ENCODE measurements at regions not wholly inside any gene's neighbourhood (a gene's known extent, or its start where the extent isn't known, plus 50 kb on each side); places are given as distances from the start of the nearest gene placed in this dataset.
"Not testable (repeated sequence)": the region's sequence is repeated elsewhere in the genome, so short reads cannot be mapped to it uniquely, and the experiment has no call there.

DNA sequence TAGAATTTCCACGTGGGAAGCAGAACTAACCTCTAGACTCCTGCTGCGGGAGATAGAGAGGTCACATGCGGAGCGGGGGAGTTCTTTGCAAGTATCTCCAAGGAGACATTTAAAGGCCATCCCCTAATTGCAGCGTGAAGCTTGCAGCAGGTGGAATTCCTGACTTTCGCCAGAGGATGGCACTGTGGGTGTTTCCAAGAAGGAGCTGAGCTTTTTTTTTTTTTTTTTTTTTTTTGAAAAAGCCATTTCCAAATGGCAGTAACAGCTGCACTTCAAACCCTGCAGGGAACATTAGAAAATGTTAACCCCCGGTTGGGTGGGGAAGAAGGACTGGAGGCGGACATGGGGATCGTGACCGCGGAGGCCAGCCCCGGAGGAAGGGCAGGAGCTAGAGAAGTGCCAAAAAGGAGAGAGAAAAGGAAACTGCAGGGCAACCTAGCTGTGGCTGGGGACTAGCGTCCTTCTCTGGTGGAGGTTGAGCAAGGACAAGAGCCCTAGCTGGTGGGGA is 487.7 kb downstream of the TYW1 start:
- DNase-seq, result peak; percentile 74

DNA sequence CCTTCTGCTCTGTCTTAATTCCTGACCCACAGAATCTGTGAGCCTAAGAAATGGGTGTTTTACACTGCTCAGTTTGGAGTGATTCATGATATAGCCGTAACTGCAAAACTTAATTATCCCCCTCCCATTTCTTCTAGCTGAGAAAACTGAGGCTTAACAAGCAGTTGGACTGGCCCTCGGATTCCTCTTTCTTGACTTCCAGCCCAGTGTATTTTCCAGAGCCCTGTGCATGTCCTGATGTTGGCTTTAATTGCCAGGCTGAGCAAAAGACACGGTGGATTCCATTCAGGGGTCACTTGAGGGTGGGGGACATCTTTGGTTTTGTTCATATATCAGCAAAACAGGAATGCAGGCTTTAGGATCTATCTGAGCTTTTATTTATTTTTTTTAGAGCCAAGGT is 489.8 kb downstream of the TYW1 start:
- DNase-seq, result no peak

DNA sequence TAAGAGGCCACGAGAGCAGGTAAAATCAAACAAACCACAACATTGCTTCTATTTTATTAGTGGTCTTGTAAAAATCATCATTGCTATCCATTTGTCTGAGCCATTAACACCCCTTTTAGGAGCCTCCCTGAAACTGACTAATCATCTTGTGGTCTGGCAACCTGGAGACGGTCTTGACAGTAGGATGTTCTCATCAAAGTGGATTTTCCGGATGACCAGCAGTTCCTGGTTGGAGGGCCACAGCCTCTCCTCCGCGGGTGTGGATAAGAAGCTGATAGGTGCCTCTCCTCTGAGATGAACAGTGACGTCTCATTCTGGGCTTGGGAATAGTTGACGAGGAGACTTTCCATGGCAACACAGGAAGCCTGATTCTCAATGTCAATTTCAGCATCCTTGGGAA is 490.7 kb downstream of the TYW1 start:
- DNase-seq, result no peak

DNA sequence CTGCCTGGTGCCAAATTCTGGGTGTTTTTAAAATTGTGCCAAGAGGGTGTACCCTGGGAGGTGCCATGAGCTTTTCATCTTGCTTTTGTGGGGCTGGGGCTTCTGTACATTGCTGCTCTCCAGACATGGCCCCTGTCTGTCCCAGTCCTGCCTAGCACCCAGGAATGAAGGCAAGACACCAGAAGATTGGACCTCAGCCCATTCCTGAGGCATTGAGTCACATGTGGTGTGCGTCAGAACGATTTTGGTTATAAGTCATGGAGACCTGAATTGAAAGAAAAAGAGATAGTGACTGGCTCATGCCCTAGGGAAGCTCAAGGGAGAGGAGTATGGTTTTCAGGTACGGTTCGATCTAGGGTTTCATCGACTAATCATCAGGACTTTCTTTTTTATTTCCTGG is 493.2 kb downstream of the TYW1 start:
- no peak for DNase-seq

DNA sequence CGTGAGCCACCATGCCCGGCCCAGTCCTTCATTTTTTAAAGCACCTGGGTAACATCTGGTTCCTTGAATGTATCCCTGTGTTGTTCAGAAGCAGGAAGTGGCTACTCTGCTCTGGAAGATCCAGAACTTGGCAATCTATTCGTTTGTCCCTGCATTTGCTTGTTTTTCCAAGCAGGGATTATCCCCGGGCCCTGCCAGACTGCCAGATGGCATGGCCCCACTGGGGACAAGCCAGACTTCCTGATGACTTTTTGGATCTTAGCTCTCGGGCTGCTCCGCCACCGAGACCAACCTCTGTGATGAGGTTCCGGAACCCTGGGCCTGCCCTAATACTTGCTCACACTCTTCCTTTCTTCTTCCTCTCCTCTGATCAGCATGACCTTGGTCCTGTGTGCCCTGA is 496.7 kb downstream of the TYW1 start:
- no peak for DNase-seq

DNA sequence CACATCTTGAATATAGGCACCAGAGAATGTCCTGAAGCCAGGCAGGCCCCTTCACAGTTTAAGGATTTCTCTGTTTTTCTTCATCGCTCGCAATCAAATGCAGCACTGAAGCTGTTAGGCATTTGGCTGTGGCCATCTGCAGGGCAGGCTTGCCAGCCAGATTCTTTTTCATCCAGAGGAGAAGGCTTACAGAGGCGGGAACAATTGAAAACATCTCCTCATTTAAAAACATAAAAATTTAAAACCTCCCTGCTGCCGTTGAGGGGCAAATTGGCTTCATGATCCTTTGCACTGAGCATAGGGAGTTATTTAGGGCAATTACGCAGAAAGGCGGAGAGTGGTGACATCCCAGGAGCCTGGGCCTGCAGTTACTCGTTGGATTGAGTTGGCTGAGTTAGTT is 500.0 kb downstream of the TYW1 start:
- DNase-seq, result no peak

DNA sequence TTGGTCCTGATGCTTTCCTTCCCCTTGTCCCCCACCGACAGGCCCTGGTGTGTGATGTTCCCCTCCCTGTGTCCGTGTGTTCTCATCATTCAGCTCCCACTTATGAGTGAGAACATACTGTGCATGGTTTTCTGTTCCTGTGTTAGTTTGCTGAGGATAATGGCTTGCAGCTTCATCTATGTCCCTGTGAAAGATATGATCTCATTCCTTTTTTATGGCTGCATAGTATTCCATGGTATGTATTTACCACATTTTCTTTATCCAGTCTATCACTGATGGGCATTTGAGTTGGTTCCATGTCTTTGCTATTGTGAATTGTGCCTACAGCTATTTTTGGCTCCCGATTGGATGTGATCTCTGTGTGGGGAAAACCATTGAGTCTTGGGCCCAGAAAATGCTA is 501.3 kb downstream of the TYW1 start:
- DNase-seq, result not testable (repeated sequence)

DNA sequence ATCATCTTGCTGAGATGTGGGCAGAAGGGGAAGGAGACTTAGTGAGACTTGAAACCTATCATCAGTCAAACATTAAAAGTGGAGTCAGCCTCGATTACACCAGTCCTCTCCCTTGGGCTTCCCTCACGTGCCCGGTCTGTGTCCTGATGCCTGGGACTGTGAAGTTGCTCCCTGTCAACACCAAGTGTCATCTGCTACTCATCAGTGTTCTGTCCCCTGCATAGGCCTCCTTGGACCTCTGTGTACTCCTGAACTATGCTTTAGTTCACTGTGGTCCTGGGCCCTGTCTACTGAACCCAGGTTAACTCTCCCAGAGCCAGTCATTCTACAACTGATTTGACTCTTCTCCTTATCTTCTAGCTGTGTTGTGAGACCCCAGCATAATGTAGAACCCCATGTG is 506.3 kb downstream of the TYW1 start:
- no peak for DNase-seq

DNA sequence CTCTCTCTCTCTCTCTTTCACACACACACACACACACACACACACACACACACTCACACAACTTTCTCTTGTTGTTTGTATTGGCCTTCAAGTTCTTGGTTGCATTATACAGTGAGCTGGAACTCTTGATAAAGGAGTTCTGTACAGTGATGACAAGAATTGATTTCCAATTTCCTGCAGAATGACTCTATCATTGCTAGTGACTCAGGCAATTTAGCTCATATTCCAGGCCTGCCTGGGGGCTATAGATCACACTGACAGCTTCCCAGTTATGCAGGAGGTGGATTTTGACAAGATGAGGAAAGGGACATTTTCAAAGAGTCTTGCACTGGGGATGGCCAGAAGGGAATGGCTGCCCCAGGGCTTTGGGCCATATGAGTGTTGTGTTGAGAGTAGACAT is 508.8 kb downstream of the TYW1 start:
- no peak for DNase-seq

DNA sequence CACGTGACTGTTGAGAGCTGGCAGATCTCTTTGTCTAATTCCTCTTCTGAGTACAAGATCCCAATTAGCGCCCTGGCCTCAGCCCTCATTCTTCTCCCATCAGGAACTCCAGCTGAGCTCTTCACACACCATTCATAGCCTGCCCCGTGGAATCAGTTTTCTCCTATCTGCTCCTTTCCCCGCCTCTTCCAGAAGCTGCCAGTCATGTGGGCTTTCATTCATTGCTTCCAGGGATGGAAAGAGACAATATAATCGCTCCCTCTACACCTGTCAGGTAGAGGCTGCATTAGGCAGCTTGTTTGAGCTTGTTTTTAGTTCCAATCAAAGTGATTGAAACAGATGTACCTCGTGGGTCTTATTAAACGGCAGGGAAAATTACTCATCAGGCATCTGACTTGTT is 515.8 kb downstream of the TYW1 start:
- no peak for DNase-seq

DNA sequence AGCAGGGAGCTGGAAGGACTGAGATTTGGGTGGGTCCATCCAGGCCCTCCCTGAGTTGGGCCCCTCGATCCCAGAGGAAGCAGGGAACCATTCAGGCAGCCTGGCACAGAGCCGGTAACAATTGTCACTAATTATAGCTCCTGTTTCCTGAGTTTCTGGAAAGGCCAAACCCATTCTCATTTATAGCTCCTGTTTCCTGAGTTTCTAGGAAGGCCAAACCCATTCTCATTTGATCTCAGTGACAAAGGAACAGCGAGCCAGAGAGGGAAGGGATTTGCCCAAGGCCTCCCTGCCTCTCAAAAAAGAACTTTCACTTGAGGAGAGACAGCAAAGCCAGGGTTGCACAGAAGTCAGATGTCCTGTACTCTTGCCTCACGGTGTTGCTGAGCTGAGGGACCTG is 521.9 kb downstream of the TYW1 start:
- DNase-seq, result no peak

DNA sequence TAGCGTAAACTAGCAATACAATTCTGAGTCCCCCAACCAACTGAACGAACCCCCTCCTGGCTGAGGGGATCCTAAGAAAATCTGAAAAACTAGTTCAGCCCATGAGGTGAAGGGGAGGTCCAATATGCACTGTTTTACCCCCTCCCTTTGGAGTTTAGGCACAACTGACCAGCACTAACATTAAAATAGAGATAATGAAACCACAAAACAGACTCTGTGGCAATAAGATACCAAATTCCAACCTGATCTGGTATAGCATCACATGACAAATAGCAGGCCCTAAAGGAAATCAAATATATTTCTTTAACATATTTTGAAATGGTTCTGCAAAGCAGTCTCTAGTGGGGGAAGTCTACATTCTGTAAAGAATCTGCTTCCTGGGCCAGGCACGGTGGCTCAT is 522.5 kb downstream of the TYW1 start:
- no peak for DNase-seq

DNA sequence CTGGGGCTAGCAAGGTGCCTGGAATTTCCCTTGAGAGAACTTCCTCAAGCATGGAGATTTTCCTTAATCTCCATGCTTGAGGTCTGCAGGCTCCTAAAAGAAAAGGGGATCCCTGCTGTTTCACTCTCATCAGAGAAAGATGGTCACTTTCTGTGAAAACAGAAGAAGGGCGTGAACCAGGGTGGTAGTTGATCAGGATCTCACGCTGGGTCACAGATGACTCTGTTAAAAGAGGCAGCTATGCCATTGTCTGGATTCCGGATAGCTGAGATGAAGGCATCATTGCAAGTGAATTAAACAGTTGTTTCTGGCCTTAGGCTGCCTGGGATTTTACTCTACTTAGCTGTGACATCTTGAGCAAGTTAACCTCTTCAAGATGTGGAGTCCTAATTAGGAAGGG is 525.9 kb downstream of the TYW1 start:
- no peak for DNase-seq

DNA sequence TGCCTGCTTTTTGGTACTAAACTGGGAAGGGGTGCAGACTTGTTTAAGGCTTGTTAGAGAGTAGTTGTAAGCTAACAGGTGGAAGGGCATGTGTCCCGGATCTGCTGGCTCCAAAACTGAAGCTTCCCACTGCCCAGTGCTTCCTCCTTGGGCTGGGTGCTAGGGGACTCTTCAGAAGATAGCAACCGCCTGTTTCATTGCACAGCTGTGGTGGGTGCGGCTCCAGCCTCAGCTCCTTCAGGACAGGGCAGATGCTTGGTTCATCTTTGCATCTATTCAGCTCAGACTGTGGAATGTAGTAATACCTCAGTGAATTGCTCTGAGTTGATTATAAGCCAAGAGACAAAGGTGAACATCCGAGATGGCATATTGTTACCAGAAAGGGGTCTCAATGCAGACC is 527.1 kb downstream of the TYW1 start:
- DNase-seq, result no peak

DNA sequence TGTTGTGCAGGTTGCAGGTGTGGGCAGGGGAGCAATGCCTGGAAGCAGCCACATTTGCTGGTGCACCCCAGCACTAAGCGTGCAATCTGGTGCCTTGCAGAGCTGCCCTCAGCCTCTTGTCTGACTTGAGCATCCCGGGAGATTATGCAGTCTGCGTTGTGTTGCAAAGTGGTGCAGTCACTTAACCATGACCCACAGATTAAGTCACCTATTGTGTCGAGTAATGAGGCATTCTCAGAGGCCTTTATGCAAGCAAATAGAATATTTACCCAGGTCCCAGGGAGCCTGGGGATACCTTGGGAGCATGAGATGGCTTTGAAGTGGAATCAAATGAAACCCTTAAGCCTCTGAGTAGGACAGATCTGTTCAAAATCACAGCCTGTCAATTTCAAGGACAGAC is 529.0 kb downstream of the TYW1 start:
- DNase-seq, result peak; percentile 16

DNA sequence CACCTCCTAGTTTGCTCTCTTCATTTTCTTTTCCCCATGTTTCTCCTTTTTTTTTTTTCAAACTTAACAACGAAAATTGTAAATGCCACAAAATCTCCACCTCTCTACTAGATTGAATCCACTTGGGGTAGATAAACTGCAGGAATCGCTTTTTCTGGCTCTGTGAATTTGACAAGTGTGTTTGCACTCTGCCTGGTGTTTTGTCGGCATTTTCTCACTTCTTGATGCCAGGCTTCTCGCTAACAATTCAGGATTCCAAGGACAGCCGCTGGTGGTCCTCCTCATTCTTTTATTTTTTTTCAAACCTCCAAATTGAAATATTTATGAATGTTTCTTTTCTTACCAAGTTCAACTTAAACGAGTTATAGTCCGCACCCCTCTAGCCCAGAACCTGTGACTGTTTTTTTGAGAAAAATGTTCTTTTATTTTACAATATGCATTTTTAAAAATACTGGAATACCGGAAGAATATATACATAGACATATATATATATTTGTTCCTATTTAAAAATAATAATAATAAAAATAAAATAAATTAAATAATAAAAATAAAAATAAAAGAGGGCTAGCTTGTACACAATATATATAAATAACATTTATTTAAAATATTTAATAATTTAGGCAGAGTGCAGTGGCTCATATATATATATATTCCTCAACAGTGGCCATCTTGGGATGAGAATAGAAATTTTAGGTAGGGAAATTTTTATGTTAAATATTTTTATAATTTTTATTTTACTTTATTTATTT is 538.8 kb downstream of the TYW1 start:
- no peak for DNase-seq

DNA sequence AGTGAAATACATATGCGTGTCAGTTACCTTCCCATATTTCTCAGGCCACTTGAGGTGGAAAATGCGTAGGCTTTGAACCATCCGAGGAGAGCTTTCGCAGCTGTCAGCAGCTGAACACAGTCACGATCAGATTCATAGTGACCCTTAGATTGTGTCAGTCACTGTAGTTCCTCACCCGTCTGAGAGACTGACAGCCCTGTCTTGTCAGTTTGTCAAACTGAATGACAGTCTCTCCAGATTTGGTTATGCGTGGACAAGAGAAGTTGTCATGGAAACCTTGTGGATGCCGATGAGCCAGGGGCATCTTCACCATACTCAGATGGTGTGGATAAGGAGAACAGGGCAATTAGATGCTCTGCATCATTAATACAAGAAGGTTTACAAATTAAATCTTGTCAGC is 546.3 kb downstream of the TYW1 start:
- DNase-seq, result no peak

DNA sequence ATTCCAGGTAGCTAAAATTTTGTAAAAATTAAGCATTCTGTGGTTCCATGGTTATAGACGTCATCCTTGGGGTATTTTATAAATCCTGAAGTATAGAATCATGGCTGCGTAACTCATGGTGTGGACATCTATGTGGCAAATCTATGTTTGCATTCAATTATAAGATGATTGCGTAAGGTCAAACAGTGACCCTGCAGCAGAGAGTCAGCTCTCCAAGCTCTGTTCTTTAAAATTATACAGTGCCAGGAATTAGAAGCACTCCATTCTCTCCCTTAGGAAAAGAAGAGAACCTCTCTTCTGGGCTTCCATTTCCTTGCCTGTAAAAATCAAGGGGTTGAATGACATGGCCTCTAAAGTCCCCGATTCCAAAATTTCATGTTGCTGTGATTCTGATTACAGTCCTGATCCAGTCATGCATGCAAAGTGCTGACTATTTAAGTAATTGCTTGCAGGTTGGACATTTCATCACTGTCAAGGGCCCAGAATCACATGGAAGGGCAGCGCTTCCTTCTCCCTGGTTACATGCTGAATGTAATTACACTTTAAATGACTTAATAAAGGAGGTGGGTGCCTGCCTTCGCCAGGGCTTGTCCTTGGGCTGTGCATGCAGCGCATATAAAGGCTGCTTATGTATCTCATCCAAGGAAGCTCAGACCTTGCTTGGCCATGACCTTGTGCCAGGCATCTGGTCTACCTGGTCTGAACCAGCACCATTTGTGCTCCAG is 550.7 kb downstream of the TYW1 start:
- no peak for DNase-seq

DNA sequence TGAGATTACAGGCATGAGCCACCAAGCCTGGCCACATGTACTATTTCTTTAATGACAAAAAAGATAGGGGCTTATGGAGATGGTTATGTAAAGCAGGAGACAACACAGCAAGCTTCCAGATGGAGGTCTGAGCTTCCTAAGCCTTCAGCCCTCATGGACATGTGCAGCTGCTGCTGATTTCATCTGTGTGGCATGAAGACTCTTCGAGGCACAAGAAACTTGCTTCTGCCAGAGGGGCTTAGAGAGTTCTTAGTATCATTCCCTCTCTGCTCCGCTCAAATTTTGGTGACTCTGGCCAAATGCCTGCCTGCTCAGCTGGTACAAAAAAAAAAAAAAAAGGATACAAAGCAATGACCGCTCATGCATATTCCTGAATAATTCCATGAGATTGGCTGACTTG is 552.5 kb downstream of the TYW1 start:
- no peak for DNase-seq

DNA sequence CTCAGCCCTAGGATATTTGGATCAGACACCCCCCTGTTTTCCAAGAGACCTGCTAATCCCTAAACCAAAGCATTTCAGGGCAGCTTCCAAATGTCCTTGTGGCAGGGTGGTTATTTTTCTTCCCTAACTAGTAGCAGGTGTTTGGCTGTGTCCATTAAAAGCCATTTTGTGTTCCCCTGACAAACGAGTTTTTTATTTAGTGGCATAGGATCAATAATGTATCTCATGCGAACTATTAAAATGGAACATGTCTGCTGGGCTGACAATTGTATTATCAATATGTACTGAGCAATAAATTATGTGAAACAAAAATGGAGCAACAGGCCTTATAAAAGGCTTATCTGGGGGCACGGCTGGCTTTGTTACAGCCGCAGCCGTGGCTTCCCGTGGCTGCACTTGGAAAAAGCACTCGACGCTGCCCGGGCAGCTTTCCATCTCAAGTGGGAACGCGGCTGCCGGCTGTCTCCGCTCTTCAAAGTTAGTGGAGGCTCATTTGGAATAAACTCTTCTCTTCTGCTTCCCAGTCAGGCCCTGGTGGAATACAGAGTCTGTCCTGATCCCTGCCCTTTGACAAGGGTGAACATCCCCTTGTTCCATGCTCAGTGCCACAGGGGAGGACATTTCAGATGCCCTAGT is 554.3 kb downstream of the TYW1 start:
- peak; percentile 58 for DNase-seq

DNA sequence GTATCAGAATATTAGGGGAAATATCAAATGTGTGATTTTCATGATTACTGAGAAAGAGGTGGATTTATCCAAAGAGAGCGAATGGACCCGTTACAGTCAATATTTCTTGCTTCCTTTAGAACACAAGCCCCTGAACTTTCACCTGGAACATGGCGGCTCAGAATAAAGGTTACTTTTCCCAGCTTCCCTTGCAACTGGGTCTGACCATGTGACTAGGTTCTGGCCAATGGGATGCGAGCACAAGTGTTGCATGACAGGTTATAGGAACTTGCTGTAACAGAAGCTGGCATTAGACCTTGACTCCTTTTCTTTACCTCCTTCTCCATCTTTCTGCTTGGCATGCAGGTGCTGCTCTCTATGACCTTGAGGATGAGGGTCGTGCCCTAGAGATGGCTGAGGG is 556.1 kb downstream of the TYW1 start:
- no peak for DNase-seq

DNA sequence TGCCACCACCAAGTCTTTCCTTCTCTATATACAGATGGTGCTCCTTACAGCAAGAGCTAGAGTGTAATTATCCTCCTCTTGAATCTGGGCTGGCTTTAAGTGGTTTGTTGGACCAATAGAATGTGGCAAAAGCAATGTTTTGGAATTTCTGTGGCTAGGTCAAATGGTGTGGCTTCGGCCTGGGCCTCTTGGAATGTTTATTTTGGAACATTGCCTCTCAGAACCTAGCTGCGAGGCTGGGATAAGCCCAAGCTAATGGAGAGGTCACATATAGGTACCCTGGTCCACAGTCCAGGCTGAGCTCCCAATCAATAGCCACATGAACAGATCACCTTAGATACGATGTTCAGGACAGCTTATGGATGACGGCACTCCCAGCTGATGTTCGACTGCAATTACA is 556.7 kb downstream of the TYW1 start:
- DNase-seq, result no peak

DNA sequence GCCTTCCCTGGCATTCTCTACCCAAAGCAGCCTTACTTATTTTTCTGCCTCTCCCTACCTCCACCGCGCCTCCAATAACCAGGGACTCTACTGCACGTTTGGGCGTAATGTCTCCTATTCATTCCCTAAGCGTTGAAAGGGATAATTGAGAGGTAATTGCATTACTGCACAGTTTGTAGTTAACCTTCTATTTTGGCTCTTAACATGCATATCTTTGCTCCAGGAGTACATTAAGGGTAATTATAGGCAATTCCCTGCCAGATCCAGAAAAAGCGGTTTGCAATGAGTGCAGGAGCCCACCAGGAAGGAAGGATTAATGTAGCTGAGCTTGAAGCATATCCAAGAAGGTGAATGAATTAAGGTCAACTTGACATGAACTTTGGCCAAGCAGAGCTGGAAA is 558.4 kb downstream of the TYW1 start:
- DNase-seq, result no peak

DNA sequence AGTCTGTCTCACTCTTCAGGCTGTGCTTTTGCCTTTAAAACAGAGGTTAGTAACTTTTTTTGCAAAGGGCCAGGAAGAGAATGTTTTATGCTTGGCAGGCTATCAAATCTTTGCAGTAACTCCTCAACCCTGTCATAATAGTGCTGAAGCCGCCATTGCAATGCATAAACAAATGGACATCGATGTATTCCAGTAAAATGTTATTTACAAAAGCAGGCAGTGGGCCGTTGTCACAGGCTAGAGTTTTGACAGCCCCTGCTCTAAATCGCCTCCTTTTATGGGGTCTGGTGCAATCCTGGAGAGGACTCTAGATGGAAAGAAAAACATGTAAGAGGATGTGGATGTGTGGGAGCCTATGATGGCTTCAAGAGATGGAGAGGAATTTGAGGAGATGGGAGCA is 568.3 kb downstream of the TYW1 start:
- DNase-seq, result no peak
